WERI-Rb-1 (cell line): ENCODE measurements at regions not wholly inside any gene's neighbourhood (a gene's known extent, or its start where the extent isn't known, plus 50 kb on each side); places are given as distances from the start of the nearest gene placed in this dataset.
"Not testable (repeated sequence)": the region's sequence is repeated elsewhere in the genome, so short reads cannot be mapped to it uniquely, and the experiment has no call there.

Source experiments
- DNase-seq: peaks from one replicate; pipeline ENCODE4 v3.0.0-alpha.2; 2020
- H3K27ac ChIP-seq: fragments of 250-450 bp; sonication (Bioruptor Pico); 2 replicates; pipeline ENCODE4 v1.5.1; 2020; ENCODE audit warnings: mild to moderate bottlenecking, moderate library complexity
- H3K27me3 ChIP-seq: fragments of 250-450 bp; sonication (Bioruptor Pico); 2 replicates; pipeline ENCODE4 v1.5.1; 2021; ENCODE audit warnings: mild to moderate bottlenecking, low read depth, moderate library complexity; ENCODE audit not compliant: insufficient read depth, severe bottlenecking
- H3K36me3 ChIP-seq: fragments of 250-450 bp; sonication (Bioruptor Pico); 2 replicates; pipeline ENCODE4 v1.5.1; 2020; ENCODE audit warnings: mild to moderate bottlenecking, moderate library complexity
- H3K4me3 ChIP-seq: 2 replicates; pipeline ENCODE4 v1.5.1; 2011; ENCODE audit warnings: low read depth, mild to moderate bottlenecking, control low read depth, low read length
- H3K9me3 ChIP-seq: fragments of 250-450 bp; sonication (Bioruptor Pico); 2 replicates; pipeline ENCODE4 v1.5.1; 2021; ENCODE audit warnings: mild to moderate bottlenecking, moderate library complexity; ENCODE audit not compliant: severe bottlenecking
- CTCF ChIP-seq: IDR thresholded peaks from 2 replicates; pipeline ENCODE4 v1.5.1; 2011; ENCODE audit warnings: low read depth, mild to moderate bottlenecking, control low read depth, inconsistent platforms, low read length

GRCh38 chr5:25458628-25459027, 813.9 kb upstream of the CDH10 start:
- no peak for TF ChIP-seq CTCF
- no peak for DNase-seq
- no peaks in the 10 kb centered on the region for H3K9me3 ChIP-seq
- no peak overlapping the region for H3K4me3 ChIP-seq
- no peaks in the 10 kb centered on the region for H3K36me3 ChIP-seq
- no peak overlapping the region for H3K27ac ChIP-seq
- no peaks in the 10 kb centered on the region for H3K27me3 ChIP-seq

GRCh38 chr5:25453500-25453899, 808.7 kb upstream of the CDH10 start:
- no peak overlapping the region for H3K27ac ChIP-seq
- H3K36me3 ChIP-seq: no peaks in the 10 kb centered on the region
- no peak overlapping the region for H3K4me3 ChIP-seq
- H3K9me3 ChIP-seq: no peaks in the 10 kb centered on the region
- no peak for DNase-seq
- TF ChIP-seq CTCF: no peak
- no peaks in the 10 kb centered on the region for H3K27me3 ChIP-seq

DNA sequence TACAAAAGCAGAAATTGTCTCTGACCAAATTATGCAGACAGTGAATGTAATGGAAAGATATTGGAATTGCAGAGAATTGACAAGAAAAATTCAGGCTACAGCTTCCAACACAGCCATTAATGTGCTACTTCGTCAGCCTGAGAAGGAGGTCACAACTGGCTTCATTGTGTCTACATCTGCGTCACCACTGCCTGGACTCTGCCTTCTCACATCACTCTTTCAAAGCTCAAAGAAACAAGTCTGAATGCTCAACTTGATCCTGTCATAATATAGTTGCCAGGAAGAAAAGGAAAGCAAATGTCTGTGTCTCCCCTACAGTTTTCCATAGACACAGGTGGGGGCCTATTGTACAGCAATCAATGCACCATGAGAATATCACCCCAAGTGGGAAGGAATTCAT, 806.5 kb upstream of the CDH10 start:
- no peak for DNase-seq
- Histone ChIP-seq H3K9me3 (no peaks in the 10 kb centered on the region), H3K36me3 (no peaks in the 10 kb centered on the region), H3K27ac (no peak overlapping the region), H3K4me3 (no peak overlapping the region), H3K27me3 (no peaks in the 10 kb centered on the region)
- no peak for TF ChIP-seq CTCF

DNA sequence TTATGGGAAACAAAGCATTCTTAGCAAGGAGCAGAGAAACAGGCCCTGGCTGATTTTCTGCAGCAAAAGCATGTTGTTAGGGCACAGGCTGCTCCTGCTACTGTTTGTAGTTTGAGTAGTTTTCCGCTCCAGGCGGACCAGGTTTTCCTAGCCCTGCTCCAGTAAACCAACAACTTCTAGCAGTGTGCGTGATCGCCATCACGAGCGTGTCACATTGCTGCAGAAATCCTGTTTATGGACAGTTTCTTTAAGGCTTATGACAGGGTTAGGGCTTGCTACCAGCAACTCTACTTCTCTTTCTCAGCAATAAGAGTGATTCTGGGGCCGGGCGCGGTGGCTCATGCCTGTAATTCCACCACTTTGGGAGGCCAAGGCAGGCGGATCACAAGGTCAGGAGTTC, 803.9 kb upstream of the CDH10 start:
- Histone ChIP-seq H3K36me3 (no peaks in the 10 kb centered on the region), H3K4me3 (no peak overlapping the region), H3K27ac (no peak overlapping the region), H3K27me3 (no peaks in the 10 kb centered on the region), H3K9me3 (no peaks in the 10 kb centered on the region)
- DNase-seq: no peak
- no peak for TF ChIP-seq CTCF

DNA sequence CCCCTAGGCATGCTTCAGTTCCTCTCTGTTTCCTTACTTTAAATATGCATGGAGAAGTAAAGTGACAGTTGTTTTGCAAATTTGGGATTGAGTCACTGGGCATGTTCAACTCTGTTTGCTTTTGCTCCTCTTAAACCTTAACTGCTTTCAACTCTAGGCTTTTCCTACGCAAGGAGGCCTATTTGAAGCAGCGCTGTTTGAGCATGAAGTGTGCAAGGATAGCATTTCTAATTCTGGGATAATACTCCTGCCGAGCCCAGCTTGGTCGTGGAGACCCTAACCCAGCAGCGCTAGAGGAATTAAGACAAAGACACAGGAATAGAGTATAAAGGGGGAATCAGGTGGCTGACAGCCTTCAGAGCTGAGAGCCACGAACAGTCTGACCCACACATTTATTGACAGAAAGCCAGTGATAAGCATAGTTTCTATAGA, 803.4 kb upstream of the CDH10 start:
- DNase-seq: no peak
- H3K9me3 ChIP-seq: no peaks in the 10 kb centered on the region
- H3K27me3 ChIP-seq: no peaks in the 10 kb centered on the region
- H3K36me3 ChIP-seq: no peaks in the 10 kb centered on the region
- no peak for TF ChIP-seq CTCF
- no peak overlapping the region for H3K27ac ChIP-seq
- H3K4me3 ChIP-seq: no peak overlapping the region

- not testable (repeated sequence) for H3K9me3 ChIP-seq, H3K27me3 ChIP-seq, DNase-seq, H3K27ac ChIP-seq, H3K36me3 ChIP-seq, H3K4me3 ChIP-seq
Observed at GRCh38 chr5:25446061-25446420, 801.3 kb upstream of the CDH10 start.

DNA sequence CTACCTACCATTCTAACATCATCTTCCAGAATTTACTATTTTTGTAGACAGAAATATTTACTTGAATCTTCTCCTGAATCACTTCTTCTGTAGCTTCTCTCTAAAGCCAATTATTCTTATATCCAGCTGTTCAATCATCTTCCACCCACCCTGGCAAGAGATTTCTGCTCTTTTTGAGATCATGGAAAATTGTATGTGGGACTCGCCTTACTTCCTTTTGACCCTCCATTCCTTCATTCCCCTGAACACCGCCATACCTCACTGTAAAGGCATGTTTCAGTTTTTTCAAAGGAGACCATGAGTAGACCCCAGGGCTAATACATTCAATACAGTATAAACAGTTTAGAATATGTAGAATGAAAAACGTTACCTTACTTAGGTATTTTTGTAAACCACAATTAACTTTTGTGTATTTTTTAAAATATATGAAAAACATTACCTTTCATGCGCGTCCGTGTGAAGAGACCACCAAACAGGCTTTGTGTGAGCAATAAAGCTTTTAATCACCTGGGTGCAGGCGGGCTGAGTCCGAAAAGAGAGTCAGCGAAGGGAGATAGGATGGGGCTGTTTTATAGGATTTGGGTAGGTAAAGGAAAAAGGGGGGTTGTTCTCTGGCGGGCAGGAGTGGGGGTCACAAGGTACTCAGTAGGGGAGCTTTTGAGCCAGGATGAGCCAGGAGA, 800.7 kb upstream of the CDH10 start:
- not testable (repeated sequence) for H3K27me3 ChIP-seq, H3K9me3 ChIP-seq, H3K4me3 ChIP-seq, H3K27ac ChIP-seq, H3K36me3 ChIP-seq, DNase-seq
